ENCODE measurements at regions not wholly inside any gene's neighbourhood (a gene's known extent, or its start where the extent isn't known, plus 50 kb on each side); places are given as distances from the start of the nearest gene placed in this dataset.
"Not testable (repeated sequence)": the region's sequence is repeated elsewhere in the genome, so short reads cannot be mapped to it uniquely, and the experiment has no call there.

DNA sequence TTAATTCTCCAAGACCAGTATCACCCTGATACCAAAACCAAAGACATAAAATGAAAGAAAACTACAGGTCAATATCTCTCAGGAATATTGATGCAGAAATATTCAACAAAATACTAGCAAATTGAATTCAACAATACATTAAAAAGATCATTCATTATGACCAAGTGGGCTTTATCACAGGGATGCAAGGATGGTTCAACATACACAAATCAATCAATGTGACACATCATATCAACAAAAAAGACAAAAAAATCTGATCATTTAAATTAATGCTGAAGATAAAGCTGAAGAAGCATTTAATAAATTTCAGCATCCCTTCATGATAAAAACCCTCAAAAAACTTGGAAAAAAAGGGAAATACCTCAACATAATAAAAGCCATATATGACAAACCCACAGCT, 341.4 kb downstream of the GUCY2F start:
- TF ChIP-seq, protein P1, sequence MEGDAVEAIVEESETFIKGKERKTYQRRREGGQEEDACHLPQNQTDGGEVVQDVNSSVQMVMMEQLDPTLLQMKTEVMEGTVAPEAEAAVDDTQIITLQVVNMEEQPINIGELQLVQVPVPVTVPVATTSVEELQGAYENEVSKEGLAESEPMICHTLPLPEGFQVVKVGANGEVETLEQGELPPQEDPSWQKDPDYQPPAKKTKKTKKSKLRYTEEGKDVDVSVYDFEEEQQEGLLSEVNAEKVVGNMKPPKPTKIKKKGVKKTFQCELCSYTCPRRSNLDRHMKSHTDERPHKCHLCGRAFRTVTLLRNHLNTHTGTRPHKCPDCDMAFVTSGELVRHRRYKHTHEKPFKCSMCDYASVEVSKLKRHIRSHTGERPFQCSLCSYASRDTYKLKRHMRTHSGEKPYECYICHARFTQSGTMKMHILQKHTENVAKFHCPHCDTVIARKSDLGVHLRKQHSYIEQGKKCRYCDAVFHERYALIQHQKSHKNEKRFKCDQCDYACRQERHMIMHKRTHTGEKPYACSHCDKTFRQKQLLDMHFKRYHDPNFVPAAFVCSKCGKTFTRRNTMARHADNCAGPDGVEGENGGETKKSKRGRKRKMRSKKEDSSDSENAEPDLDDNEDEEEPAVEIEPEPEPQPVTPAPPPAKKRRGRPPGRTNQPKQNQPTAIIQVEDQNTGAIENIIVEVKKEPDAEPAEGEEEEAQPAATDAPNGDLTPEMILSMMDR (IDR thresholded peaks at IDR 0.05) = no peak
- TF ChIP-seq POLR2A (IDR thresholded peaks at IDR 0.05) = no peak
- Histone ChIP-seq H3K4me3 (replicated peaks in 1 of 3) (no peak overlapping the region), H3K4me1 (no peaks in the 10 kb centered on the region), H3K9me3 (no peaks in the 10 kb centered on the region), H3K36me3 (no peaks in the 10 kb centered on the region), H3K27ac (no peak overlapping the region), H3K27me3 (no peaks in the 10 kb centered on the region)
- intact Hi-C loops (cut with DNase I) = no loop called here
- DNase-seq = no peak

DNA sequence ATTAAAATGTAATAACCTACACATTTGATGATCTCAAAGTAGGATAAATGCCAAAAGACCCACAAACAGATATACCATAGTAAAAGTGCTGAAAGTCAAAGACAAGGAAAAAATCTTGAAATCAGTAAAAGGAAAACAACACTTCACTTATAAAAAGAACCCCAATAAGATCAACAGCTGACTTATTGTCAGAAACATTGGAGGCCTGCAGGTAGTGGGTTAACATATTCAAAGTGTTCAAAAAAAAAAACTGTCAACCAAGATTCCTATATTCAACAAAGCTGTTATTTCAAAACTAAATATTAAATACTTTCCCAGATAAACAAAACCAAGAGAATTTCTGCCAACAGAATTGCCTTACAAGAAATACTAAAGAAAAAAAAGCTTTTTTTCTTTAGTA, 347.1 kb downstream of the GUCY2F start:
- Histone ChIP-seq H3K4me1 (no peaks in the 10 kb centered on the region), H3K27me3 (no peaks in the 10 kb centered on the region), H3K27ac (no peak overlapping the region), H3K4me3 (replicated peaks in 1 of 3) (no peak overlapping the region), H3K9me3 (no peaks in the 10 kb centered on the region), H3K36me3 (no peaks in the 10 kb centered on the region)
- intact Hi-C loops (cut with DNase I) = no loop called here
- TF ChIP-seq, protein P1 (IDR thresholded peaks at IDR 0.05) = no peak
- TF ChIP-seq POLR2A (IDR thresholded peaks at IDR 0.05) = no peak
- DNase-seq = no peak

DNA sequence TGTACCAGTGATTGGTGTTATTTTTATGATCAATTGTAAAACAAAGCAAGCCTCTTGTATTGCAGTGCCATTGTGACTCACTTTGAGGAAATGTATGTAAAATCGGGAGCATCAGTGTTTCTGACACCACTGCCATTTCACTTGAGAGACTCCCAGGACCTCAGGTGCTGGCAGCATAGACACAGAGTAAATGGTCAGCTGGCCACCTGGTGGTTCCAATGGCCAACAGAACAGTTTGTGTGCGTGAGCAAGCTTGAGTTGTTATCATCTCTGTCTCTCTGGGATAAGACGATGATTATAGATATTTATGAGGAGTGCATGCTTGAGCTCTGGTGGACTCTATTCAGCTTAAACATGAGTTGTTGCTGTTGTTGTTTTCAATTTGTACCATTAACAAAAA, 356.6 kb downstream of the GUCY2F start:
- 78 to 82% methylated on average over 3 of the region's 3 CpGs for WGBS, 2 donors
- H3K4me3 ChIP-seq (replicated peaks in 1 of 3) = no peak overlapping the region
- intact Hi-C loops (cut with DNase I) = no loop called here
- DNase-seq = no peak
- TF ChIP-seq, protein P1 (IDR thresholded peaks at IDR 0.05) = no peak
- TF ChIP-seq POLR2A (IDR thresholded peaks at IDR 0.05) = no peak
- H3K4me1 ChIP-seq = no peaks in the 10 kb centered on the region
- H3K36me3 ChIP-seq = no peaks in the 10 kb centered on the region
- no peaks in the 10 kb centered on the region for H3K9me3 ChIP-seq
- H3K27me3 ChIP-seq = no peaks in the 10 kb centered on the region
- no peak overlapping the region for H3K27ac ChIP-seq

DNA sequence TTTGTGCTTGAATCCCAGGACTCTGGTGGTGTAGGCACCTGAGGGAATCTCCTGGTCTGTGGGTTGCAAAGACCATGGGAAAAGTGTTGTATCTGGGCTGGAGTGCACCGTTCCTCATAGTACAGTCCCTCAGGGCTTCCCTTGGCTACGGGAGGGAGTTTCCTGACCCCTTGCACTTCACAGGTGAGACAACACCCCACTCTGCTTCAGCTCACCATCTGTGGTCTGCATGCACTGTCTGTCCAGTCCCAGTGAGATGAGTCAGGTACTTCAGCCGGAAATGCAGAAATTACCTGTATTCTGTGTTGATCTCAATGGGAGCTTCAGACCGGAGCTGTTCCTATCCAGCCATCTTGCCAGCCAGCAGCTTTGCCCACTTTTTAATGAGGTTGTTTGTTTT, 353.0 kb upstream of the IRS4 start:
- no peaks in the 10 kb centered on the region for H3K36me3 ChIP-seq
- no peaks in the 10 kb centered on the region for H3K27me3 ChIP-seq
- 93 to 95% methylated on average over 3 to 4 of the region's 4 CpGs for WGBS, 2 donors
- no peaks in the 10 kb centered on the region for H3K4me1 ChIP-seq
- H3K9me3 ChIP-seq = no peaks in the 10 kb centered on the region
- H3K27ac ChIP-seq = no peak overlapping the region
- intact Hi-C loops (cut with DNase I) = no loop called here
- no peak for TF ChIP-seq POLR2A (IDR thresholded peaks at IDR 0.05)
- TF ChIP-seq, protein P1 (IDR thresholded peaks at IDR 0.05) = no peak
- DNase-seq = no peak
- no peak overlapping the region for H3K4me3 ChIP-seq (replicated peaks in 1 of 3)

DNA sequence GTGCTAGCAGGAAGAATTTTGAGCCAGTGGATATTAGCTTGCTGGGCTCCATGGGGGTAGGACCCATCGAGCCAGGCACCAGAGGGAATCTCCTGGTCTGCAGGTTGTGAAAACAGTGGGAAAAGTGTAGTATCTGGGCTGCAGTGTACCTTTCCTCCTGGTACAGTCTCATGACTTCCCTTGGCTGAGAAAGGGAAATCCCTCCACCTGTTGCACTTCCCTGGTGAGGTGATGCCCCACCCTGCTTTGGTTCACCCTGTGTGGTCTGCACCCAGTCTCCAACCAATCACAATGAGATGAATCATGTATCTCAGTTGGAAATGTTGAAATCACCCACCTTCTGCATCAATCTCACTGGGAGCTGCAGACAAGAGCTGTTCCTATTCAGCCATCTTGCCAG, 341.4 kb upstream of the IRS4 start:
- Histone ChIP-seq H3K27ac (no peak overlapping the region), H3K4me3 (replicated peaks in 1 of 3) (no peak overlapping the region), H3K4me1 (no peaks in the 10 kb centered on the region), H3K27me3 (no peaks in the 10 kb centered on the region), H3K36me3 (no peaks in the 10 kb centered on the region), H3K9me3 (no peaks in the 10 kb centered on the region)
- 75% methylated on average over 1 of the region's 1 CpG; no CpG with 5 or more reads in 1 of the 2 donors for WGBS, 2 donors
- no peak for DNase-seq
- intact Hi-C loops (cut with DNase I) = no loop called here
- TF ChIP-seq, protein P1 (IDR thresholded peaks at IDR 0.05) = no peak
- no peak for TF ChIP-seq POLR2A (IDR thresholded peaks at IDR 0.05)

DNA sequence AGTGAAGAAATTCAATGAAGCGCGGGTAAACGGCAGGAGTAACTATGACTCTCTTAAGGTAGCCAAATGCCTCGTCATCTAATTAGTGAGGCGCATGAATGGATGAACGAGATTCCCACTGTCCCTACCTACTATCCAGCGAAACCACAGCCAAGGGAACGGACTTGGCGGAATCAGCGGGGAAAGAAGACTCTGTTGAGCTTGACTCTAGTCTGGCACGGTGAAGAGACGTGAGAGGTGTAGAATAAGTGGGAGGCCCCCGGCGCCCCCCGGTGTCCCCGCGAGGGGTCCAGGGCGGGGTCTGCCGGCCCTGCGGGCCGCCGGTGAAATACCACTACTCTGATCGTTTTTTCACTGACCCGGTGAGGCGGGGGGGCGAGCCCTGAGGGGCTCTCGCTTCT, 317.8 kb upstream of the IRS4 start:
- H3K4me3 ChIP-seq (replicated peaks in 1 of 3); H3K27me3 ChIP-seq; H3K4me1 ChIP-seq; H3K36me3 ChIP-seq; intact Hi-C loops (cut with DNase I); H3K9me3 ChIP-seq; H3K27ac ChIP-seq: not testable (repeated sequence)
- peak; percentile 15 to 53 for DNase-seq
- WGBS, 2 donors = 92 to 93% methylated on average over 15 to 20 of the region's 27 CpGs

Data from thyroid gland (tissue), 4 donors.